H1 (cell line): ENCODE measurements at regions not wholly inside any gene's neighbourhood (a gene's known extent, or its start where the extent isn't known, plus 50 kb on each side); places are given as distances from the start of the nearest gene placed in this dataset.

Experiments
- CTCF ChIA-PET: fragments of 300-600 bp; sonication (Branson Sonifier 250); formaldehyde crosslinking; loops from one replicate; lab custom pipeline; 2021; ENCODE audit not compliant: partially characterized antibody; lab: Charles Lee
- POLR2A ChIA-PET: fragments of 300-600 bp; sonication (Branson Sonifier 250); formaldehyde crosslinking; loops from one replicate; lab custom pipeline; 2021; ENCODE audit warnings: inconsistent platforms; ENCODE audit not compliant: partially characterized antibody; lab: Charles Lee
- DNase-seq, 2 experiments: peaks; one replicate each; pipeline versions ENCODE4 v3.0.0 to v3.0.0-alpha.2; 2010 to 2022; ENCODE audit warnings: low spot score in 2 of 2, low read depth in 1 of 2, mixed read lengths in 1 of 2
- FAIRE-seq: peaks from 2 replicates; lab custom pipeline; 2011; peaks lifted over from hg19 to GRCh38; lab: Jason Lieb, UNC
- H2AFZ ChIP-seq: 2 replicates; pipeline ENCODE4 v1.8.1; 2012; ENCODE audit warnings: low read length, inconsistent platforms
- H2AK5ac ChIP-seq: 2 replicates; pipeline ENCODE4 v1.6.1; 2013; ENCODE audit warnings: low read depth, low read length
- H2BK120ac ChIP-seq: replicated peaks from 2 replicates; pipeline ENCODE3; 2013; ENCODE audit warnings: low read depth, low read length, inconsistent platforms
- H2BK12ac ChIP-seq: 2 replicates; pipeline ENCODE4 v1.6.1; 2013; ENCODE audit warnings: low read depth, low read length
- H2BK15ac ChIP-seq: 2 replicates; pipeline ENCODE4 v1.6.1; 2013; ENCODE audit warnings: low read length
- H2BK20ac ChIP-seq: 2 replicates; pipeline ENCODE4 v1.6.1; 2013; ENCODE audit warnings: low read length
- H2BK5ac ChIP-seq: 2 replicates; pipeline ENCODE4 v1.6.1; 2013; ENCODE audit warnings: low read depth, low read length
- H3K14ac ChIP-seq: 2 replicates; pipeline ENCODE4 v1.6.1; 2013; ENCODE audit warnings: inconsistent platforms; ENCODE audit not compliant: insufficient read length
- H3K18ac ChIP-seq: 2 replicates; pipeline ENCODE4 v1.6.1; 2013; ENCODE audit warnings: low read length; ENCODE audit errors: extremely low read depth
- H3K23ac ChIP-seq: 2 replicates; pipeline ENCODE4 v1.6.1; 2013; ENCODE audit warnings: inconsistent platforms; ENCODE audit not compliant: insufficient read length
- H3K23me2 ChIP-seq: 2 replicates; pipeline ENCODE4 v1.6.1; 2013; ENCODE audit warnings: low read depth, low read length
- H3K27ac ChIP-seq: 2 replicates; pipeline ENCODE4 v1.6.1; 2011; ENCODE audit warnings: low read depth, low read length, inconsistent platforms
- H3K27me3 ChIP-seq, 4 experiments: replicated peaks in 1 of 4; 1 replicate in 1 of 4; 2 replicates in 3 of 4; pipeline versions ENCODE4 v1.6.1 to v1.8.1; 2011 to 2013; ENCODE audit warnings: low read length in 3 of 4, mild to moderate bottlenecking in 3 of 4, inconsistent platforms in 2 of 4, mixed read lengths in 2 of 4, moderate library complexity in 1 of 4; ENCODE audit not compliant: control insufficient read depth in 3 of 4, insufficient read depth in 3 of 4; ENCODE audit errors: extremely low read depth in 1 of 4
- H3K36me3 ChIP-seq, 4 experiments: 2 replicates each; pipeline versions ENCODE4 v1.6.1 to v1.8.1; 2011 to 2013; ENCODE audit warnings: mild to moderate bottlenecking in 4 of 4, low read length in 3 of 4, moderate library complexity in 2 of 4, control low read depth in 1 of 4, inconsistent platforms in 1 of 4; ENCODE audit not compliant: insufficient read depth in 4 of 4, control insufficient read depth in 2 of 4
- H3K4ac ChIP-seq: replicated peaks from 2 replicates; pipeline ENCODE3; 2013; ENCODE audit warnings: low read length, low read depth, mixed read lengths, inconsistent platforms; ENCODE audit not compliant: insufficient read length
- H3K4me1 ChIP-seq, 4 experiments: replicated peaks in 1 of 4; 1 replicate in 1 of 4; 2 replicates in 3 of 4; pipeline versions ENCODE4 v1.6.1 to v1.8.1; 2011 to 2013; ENCODE audit warnings: low read length in 3 of 4, inconsistent platforms in 2 of 4, mixed read lengths in 1 of 4; ENCODE audit not compliant: insufficient read depth in 4 of 4, control insufficient read depth in 3 of 4
- H3K4me2 ChIP-seq, 2 experiments: 2 replicates each; pipeline versions ENCODE4 v1.6.1 to v1.8.1; 2011 to 2013; ENCODE audit warnings: low read depth in 2 of 2, low read length in 2 of 2, control low read depth in 1 of 2, inconsistent platforms in 1 of 2, mild to moderate bottlenecking in 1 of 2; ENCODE audit not compliant: insufficient read depth in 1 of 2
- H3K4me3 ChIP-seq, 4 experiments: fragments of 200-600, 300-600 bp in 1 of 4; sonication (generic), shearing (Covaris generic), sonication (Bioruptor Twin) in 1 of 4; 2 replicates each; pipeline versions ENCODE4 v1.5.1 to v1.8.1; 2011 to 2016; ENCODE audit warnings: low read length in 4 of 4, low read depth in 3 of 4, control low read depth in 2 of 4, inconsistent platforms in 2 of 4, mild to moderate bottlenecking in 2 of 4, mixed read lengths in 1 of 4, moderate library complexity in 1 of 4; ENCODE audit not compliant: insufficient read depth in 2 of 4; ENCODE audit errors: extremely low read depth in 1 of 4
- H3K56ac ChIP-seq: replicated peaks from 2 replicates; pipeline ENCODE3; 2013; ENCODE audit warnings: low read depth, mild to moderate bottlenecking, mixed read lengths, low read length, inconsistent platforms; ENCODE audit not compliant: insufficient read length
- H3K79me1 ChIP-seq: 2 replicates; pipeline ENCODE4 v1.6.1; 2013; ENCODE audit warnings: low read depth, low read length, control low read depth
- H3K79me2 ChIP-seq, 2 experiments: 2 replicates each; pipeline versions ENCODE4 v1.6.1 to v1.8.1; 2012 to 2013; ENCODE audit warnings: low read length in 2 of 2, mild to moderate bottlenecking in 2 of 2, inconsistent platforms in 1 of 2; ENCODE audit not compliant: insufficient read depth in 2 of 2, control insufficient read depth in 1 of 2
- H3K9ac ChIP-seq, 4 experiments: replicated peaks in 1 of 4; 1 replicate in 1 of 4; 2 replicates in 3 of 4; pipeline versions ENCODE4 v1.6.1 to v1.8.1; 2011 to 2013; ENCODE audit warnings: low read depth in 3 of 4, low read length in 3 of 4, control low read depth in 2 of 4, mild to moderate bottlenecking in 2 of 4, moderate library complexity in 2 of 4, inconsistent platforms in 1 of 4; ENCODE audit errors: extremely low read depth in 1 of 4
- H3K9me3 ChIP-seq, 2 experiments: 2 replicates each; pipeline versions ENCODE4 v1.6.1 to v1.8.1; 2012 to 2013; ENCODE audit warnings: mild to moderate bottlenecking in 2 of 2, moderate library complexity in 2 of 2, control low read depth in 1 of 2, inconsistent platforms in 1 of 2, low read depth in 1 of 2, low read length in 1 of 2, mixed read lengths in 1 of 2; ENCODE audit not compliant: insufficient read depth in 2 of 2
- H4K20me1 ChIP-seq, 2 experiments: replicated peaks in 1 of 2; 2 replicates each; pipeline versions ENCODE3 to v1.8.1; 2011 to 2013; ENCODE audit warnings: inconsistent platforms in 2 of 2, low read length in 2 of 2, mild to moderate bottlenecking in 1 of 2; ENCODE audit not compliant: insufficient read depth in 2 of 2, control insufficient read depth in 1 of 2
- H4K5ac ChIP-seq: 2 replicates; pipeline ENCODE4 v1.6.1; 2013; ENCODE audit warnings: low read length, low read depth, mixed read lengths, inconsistent platforms; ENCODE audit not compliant: insufficient read length
- H4K8ac ChIP-seq: 2 replicates; pipeline ENCODE4 v1.8.0; 2013; ENCODE audit warnings: mild to moderate bottlenecking, moderate library complexity, low read length, inconsistent platforms; ENCODE audit not compliant: insufficient read depth; ENCODE audit errors: extremely low read depth
- H4K91ac ChIP-seq: replicated peaks from 2 replicates; pipeline ENCODE3; 2013; ENCODE audit warnings: low read length, mixed read lengths, inconsistent platforms; ENCODE audit not compliant: insufficient read length
- CREB1 ChIP-seq: IDR thresholded peaks from 2 replicates; pipeline ENCODE4 v1.6.1; 2012; ENCODE audit warnings: inconsistent platforms
- FOSL1 ChIP-seq: IDR thresholded peaks from 2 replicates; pipeline ENCODE4 v1.6.1; 2011; ENCODE audit warnings: mild to moderate bottlenecking, low read depth, low read length, moderate library complexity; ENCODE audit not compliant: insufficient read depth
- KDM4A ChIP-seq: IDR thresholded peaks from one replicate; pipeline ENCODE4 v1.7.1; 2012; ENCODE audit warnings: low read depth, mild to moderate bottlenecking, moderate library complexity, low read length, inconsistent platforms; ENCODE audit not compliant: severe bottlenecking
- POLR2A ChIP-seq, 2 experiments: IDR thresholded peaks; 1 replicate in 1 of 2; 2 replicates in 1 of 2; pipeline ENCODE4 v1.6.1; 2011; ENCODE audit warnings: low read depth in 2 of 2, low read length in 2 of 2, mild to moderate bottlenecking in 2 of 2; ENCODE audit errors: control extremely low read depth in 1 of 2
- RAD21 ChIP-seq, 2 experiments: IDR thresholded peaks in 1 of 2; conservative IDR thresholded peaks in 1 of 2; 2 replicates each; pipeline ENCODE4 v1.6.1; 2011; ENCODE audit warnings: low read depth in 2 of 2, low read length in 2 of 2, improper control_type of control experiment in 1 of 2, inconsistent platforms in 1 of 2, mild to moderate bottlenecking in 1 of 2, moderate library complexity in 1 of 2
- SP1 ChIP-seq: IDR thresholded peaks from 2 replicates; pipeline ENCODE4 v1.6.1; 2011; ENCODE audit warnings: low read depth, low read length
- YY1 ChIP-seq: IDR thresholded peaks from 2 replicates; pipeline ENCODE4 v1.6.1; 2011; ENCODE audit warnings: low read depth, mild to moderate bottlenecking, low read length
- WGBS, 2 experiments: shearing (Covaris generic) in 1 of 2; methylation state at CpG; one replicate each; pipeline versions ENCODE4 v1.1.6 to v1.1.7; 2013 to 2015; ENCODE audit warnings: low lambda C conversion rate in 2 of 2, mixed read lengths in 2 of 2, inconsistent platforms in 1 of 2, low coverage in 1 of 2, missing lambda C conversion rate in 1 of 2; ENCODE audit not compliant: insufficient replicate concordance in 2 of 2, insufficient coverage in 1 of 2, insufficient read length in 1 of 2; ENCODE audit errors: extremely low coverage in 1 of 2, missing lambda C conversion rate in 1 of 2; 5-methylcytosine and 5-hydroxymethylcytosine counted together
- TF ChIP-seq, protein P1 (sequence below): IDR thresholded peaks from 2 replicates; pipeline ENCODE4 v1.6.1; 2012; ENCODE audit warnings: inconsistent platforms

GRCh38 chr3:1513662-1514061 lies 420.8 kb downstream of the CNTN6 start:
- POLR2A ChIA-PET: no interaction called here

More at GRCh38 chr3:1513662-1514061, 420.8 kb downstream of the CNTN6 start:
- Histone ChIP-seq H3K23me2 (no peaks in the 10 kb centered on the region), H3K18ac (no peak overlapping the region), H3K27ac (no peak overlapping the region), H3K4ac (no peak overlapping the region), H4K8ac (no peak overlapping the region), H3K79me2 (no peaks in the 10 kb centered on the region), H2BK5ac (no peak overlapping the region), H3K79me1 (no peaks in the 10 kb centered on the region), H4K5ac (no peak overlapping the region), H2BK120ac (no peak overlapping the region), H3K56ac (no peak overlapping the region), H2BK15ac (no peak overlapping the region), H3K9ac (no peak overlapping the region), H4K91ac (no peak overlapping the region), H3K36me3 (no peaks in the 10 kb centered on the region), H2AK5ac (no peak overlapping the region), H3K27me3 (peaks cover 0 to under 1% (median 0%) of the 10 kb centered on the region in 4 experiments; a peak in 1 of 7 replicates), H3K4me1 (peaks cover 0 to 8% (median 4%) of the 10 kb centered on the region in 4 experiments; a peak in 3 of 7 replicates), H2BK20ac (no peak overlapping the region), H3K23ac (no peak overlapping the region), H3K4me2 (peak overlapping the region; percentile 34 to 45; a peak in 2 of 4 replicates), H4K20me1 (no peaks in the 10 kb centered on the region), H3K4me3 (no peak overlapping the region), H2AFZ (no peak overlapping the region), H3K14ac (no peak overlapping the region), H2BK12ac (no peak overlapping the region), H3K9me3 (no peaks in the 10 kb centered on the region)
- FAIRE-seq (no peak), DNase-seq (peak in 1 of 2 experiments; percentile 39)
- CTCF ChIA-PET: no interaction called here
- 46% methylated on average over 3 of the region's 3 CpGs; no CpG with 5 or more reads in 1 of the 2 experiments for WGBS, 2 experiments
- no peak for TF ChIP-seq KDM4A
- TF ChIP-seq SP1: 0 out of 2 replicates have a peak, but pooled peaks have one; percentile 25
- no peak for TF ChIP-seq FOSL1
- TF ChIP-seq, protein P1, sequence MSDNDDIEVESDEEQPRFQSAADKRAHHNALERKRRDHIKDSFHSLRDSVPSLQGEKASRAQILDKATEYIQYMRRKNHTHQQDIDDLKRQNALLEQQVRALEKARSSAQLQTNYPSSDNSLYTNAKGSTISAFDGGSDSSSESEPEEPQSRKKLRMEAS: peak; percentile 44; the same call in 1 of the 2 replicates
- TF ChIP-seq YY1: peak; percentile 53; the same call in 1 of the 2 replicates
- no peak for TF ChIP-seq CREB1
- no peak for TF ChIP-seq POLR2A (IDR thresholded peaks at IDR 0.05; ENCODE audit: control extremely low read depth in 1 of 2, low read depth in 2 of 2, low read length in 2 of 2)
- no peak for TF ChIP-seq RAD21 (IDR thresholded peaks at IDR 0.05 in 1 of 2, conservative IDR thresholded peaks at IDR 0.05 in 1 of 2; ENCODE audit: low read depth in 2 of 2, low read length in 2 of 2)
